Esophagus squamous epithelium (tissue), 4 donors: ENCODE measurements at regions not wholly inside any gene's neighbourhood (a gene's known extent, or its start where the extent isn't known, plus 50 kb on each side); places are given as distances from the start of the nearest gene placed in this dataset.

Source experiments
- CTCF ChIP-seq, 6 experiments: fragments of 450-650 bp in 4 of 6; fragments of 200-600 bp in 2 of 6; sonication (generic) in 2 of 6; IDR thresholded peaks; one replicate each; pipeline ENCODE4 v1.5.1; 2016 to 2019; ENCODE audit warnings: antibody characterized with exemption in 6 of 6, mild to moderate bottlenecking in 4 of 6, moderate library complexity in 4 of 6
- POLR2A ChIP-seq, 4 donors: fragments of 450-650 bp; IDR thresholded peaks; one replicate each; pipeline ENCODE4 v1.6.1; 2017; ENCODE audit warnings: antibody characterized with exemption in 4 of 4, mild to moderate bottlenecking in 4 of 4, moderate library complexity in 3 of 4

GRCh38 chr14:100675699-100676684, 50.7 kb upstream of the DLK1 start:
- TF ChIP-seq CTCF (IDR thresholded peaks at IDR 0.05) (no peak), POLR2A (IDR thresholded peaks at IDR 0.05) (no peak)
